HL-60 (cell line): ENCODE measurements at regions not wholly inside any gene's neighbourhood (a gene's known extent, or its start where the extent isn't known, plus 50 kb on each side); places are given as distances from the start of the nearest gene placed in this dataset.
A peak's percentile ranks its signal among the peaks of the same experiment; 100 is the strongest.

Experiments used
- DNase-seq, 2 experiments: peaks; one replicate each; pipeline ENCODE4 v3.0.0-alpha.2; 2010 to 2020; ENCODE audit warnings: low read depth in 1 of 2, low spot score in 1 of 2
- H3K27ac ChIP-seq: fragments of 250-450 bp; sonication (Bioruptor Pico); replicated peaks from 2 replicates; pipeline ENCODE4 v1.5.1; 2020; ENCODE audit warnings: mild to moderate bottlenecking, moderate library complexity
- H3K27me3 ChIP-seq: fragments of 250-450 bp; sonication (Bioruptor Pico); 2 replicates; pipeline ENCODE4 v1.5.1; 2021; ENCODE audit warnings: mild to moderate bottlenecking, moderate library complexity; ENCODE audit not compliant: insufficient read depth, poor library complexity, severe bottlenecking
- H3K4me3 ChIP-seq: replicated peaks from 2 replicates; pipeline ENCODE4 v1.5.1; 2011; ENCODE audit warnings: mild to moderate bottlenecking, control low read depth, low read length; ENCODE audit not compliant: insufficient read depth
- GABPA ChIP-seq: IDR thresholded peaks from 2 replicates; pipeline ENCODE4 v1.6.1; 2012; ENCODE audit warnings: low read depth
- POLR2AphosphoS5 ChIP-seq: IDR thresholded peaks from 2 replicates; pipeline ENCODE4 v1.6.1; 2012; ENCODE audit warnings: low read depth
- SPI1 ChIP-seq: IDR thresholded peaks from 2 replicates; pipeline ENCODE4 v1.6.1; 2012; ENCODE audit warnings: low read depth, mild to moderate bottlenecking, borderline replicate concordance
- TF ChIP-seq, protein P1 (sequence below): IDR thresholded peaks from one replicate; pipeline ENCODE4 v1.5.1; 2011; ENCODE audit warnings: low read length, control low read depth, inconsistent platforms; ENCODE audit not compliant: insufficient read depth
- TF ChIP-seq, protein P2 (sequence below): IDR thresholded peaks from 2 replicates; pipeline ENCODE4 v1.6.1; 2012; ENCODE audit warnings: low read depth; ENCODE audit not compliant: insufficient replicate concordance

DNA sequence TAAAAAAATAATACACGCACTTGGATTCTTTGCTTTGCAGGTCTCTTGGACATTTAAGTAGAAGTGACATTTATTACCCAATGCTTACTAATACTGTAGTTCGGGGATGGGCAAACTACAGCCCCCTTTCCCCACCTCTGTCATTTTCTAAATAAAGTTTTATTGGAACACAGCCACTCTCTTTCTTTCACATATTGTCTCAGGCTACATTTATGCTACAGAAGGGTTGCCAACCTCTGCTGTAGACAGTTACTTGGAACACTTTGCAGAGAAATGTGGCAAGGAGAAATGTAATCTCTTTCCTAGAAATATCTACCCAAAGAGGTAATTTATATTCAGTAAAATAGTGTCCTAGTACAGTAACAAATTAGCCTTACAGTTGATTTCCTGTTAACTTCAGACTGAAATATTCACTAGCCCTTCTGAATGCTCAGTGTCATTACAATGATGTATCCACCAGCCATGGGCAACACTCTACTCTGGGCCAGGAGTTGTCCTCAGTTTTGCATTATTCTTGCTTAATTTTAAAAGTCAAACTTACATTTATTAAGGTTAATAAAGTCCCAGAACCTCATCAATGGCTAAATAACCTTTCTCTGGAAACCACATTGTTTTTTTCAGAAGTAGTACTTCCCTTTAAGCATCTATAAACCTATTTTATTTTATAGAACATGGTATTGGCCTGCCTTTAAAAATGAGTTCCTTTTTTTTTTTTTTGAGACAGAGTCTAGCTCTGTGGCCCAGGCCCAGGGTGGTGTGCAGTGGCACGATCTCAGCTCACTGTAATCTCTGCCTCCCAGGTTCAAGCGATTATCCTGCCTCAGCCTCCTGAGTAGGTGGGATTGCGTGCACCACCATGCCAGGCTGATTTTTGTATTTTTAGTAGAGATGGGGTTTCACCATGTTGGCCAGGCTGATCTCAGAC is 269.6 kb upstream of the AMIGO2 start:
- H3K27me3 ChIP-seq: no peaks in the 10 kb centered on the region
- H3K4me3 ChIP-seq: no peak overlapping the region

GRCh38 chr12:47348206-47348605 is 268.4 kb upstream of the AMIGO2 start:
- no peaks in the 10 kb centered on the region for H3K27me3 ChIP-seq
- H3K27ac ChIP-seq: no peak overlapping the region
- TF ChIP-seq SPI1 (no peak), POLR2AphosphoS5 (no peak), GABPA (no peak)
- TF ChIP-seq, protein P1, sequence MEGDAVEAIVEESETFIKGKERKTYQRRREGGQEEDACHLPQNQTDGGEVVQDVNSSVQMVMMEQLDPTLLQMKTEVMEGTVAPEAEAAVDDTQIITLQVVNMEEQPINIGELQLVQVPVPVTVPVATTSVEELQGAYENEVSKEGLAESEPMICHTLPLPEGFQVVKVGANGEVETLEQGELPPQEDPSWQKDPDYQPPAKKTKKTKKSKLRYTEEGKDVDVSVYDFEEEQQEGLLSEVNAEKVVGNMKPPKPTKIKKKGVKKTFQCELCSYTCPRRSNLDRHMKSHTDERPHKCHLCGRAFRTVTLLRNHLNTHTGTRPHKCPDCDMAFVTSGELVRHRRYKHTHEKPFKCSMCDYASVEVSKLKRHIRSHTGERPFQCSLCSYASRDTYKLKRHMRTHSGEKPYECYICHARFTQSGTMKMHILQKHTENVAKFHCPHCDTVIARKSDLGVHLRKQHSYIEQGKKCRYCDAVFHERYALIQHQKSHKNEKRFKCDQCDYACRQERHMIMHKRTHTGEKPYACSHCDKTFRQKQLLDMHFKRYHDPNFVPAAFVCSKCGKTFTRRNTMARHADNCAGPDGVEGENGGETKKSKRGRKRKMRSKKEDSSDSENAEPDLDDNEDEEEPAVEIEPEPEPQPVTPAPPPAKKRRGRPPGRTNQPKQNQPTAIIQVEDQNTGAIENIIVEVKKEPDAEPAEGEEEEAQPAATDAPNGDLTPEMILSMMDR: no peak
- TF ChIP-seq, protein P2, sequence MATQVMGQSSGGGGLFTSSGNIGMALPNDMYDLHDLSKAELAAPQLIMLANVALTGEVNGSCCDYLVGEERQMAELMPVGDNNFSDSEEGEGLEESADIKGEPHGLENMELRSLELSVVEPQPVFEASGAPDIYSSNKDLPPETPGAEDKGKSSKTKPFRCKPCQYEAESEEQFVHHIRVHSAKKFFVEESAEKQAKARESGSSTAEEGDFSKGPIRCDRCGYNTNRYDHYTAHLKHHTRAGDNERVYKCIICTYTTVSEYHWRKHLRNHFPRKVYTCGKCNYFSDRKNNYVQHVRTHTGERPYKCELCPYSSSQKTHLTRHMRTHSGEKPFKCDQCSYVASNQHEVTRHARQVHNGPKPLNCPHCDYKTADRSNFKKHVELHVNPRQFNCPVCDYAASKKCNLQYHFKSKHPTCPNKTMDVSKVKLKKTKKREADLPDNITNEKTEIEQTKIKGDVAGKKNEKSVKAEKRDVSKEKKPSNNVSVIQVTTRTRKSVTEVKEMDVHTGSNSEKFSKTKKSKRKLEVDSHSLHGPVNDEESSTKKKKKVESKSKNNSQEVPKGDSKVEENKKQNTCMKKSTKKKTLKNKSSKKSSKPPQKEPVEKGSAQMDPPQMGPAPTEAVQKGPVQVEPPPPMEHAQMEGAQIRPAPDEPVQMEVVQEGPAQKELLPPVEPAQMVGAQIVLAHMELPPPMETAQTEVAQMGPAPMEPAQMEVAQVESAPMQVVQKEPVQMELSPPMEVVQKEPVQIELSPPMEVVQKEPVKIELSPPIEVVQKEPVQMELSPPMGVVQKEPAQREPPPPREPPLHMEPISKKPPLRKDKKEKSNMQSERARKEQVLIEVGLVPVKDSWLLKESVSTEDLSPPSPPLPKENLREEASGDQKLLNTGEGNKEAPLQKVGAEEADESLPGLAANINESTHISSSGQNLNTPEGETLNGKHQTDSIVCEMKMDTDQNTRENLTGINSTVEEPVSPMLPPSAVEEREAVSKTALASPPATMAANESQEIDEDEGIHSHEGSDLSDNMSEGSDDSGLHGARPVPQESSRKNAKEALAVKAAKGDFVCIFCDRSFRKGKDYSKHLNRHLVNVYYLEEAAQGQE: no peak
- no peak for DNase-seq
- H3K4me3 ChIP-seq: no peak overlapping the region

More for the DNA sequence above, 269.6 kb upstream of the AMIGO2 start:
- TF ChIP-seq SPI1 (peak; percentile 45; the same call in 1 of the 2 replicates), GABPA (no peak), POLR2AphosphoS5 (no peak)
- TF ChIP-seq, protein P2: no peak
- no peak for DNase-seq
- H3K27ac ChIP-seq: no peak overlapping the region

DNA sequence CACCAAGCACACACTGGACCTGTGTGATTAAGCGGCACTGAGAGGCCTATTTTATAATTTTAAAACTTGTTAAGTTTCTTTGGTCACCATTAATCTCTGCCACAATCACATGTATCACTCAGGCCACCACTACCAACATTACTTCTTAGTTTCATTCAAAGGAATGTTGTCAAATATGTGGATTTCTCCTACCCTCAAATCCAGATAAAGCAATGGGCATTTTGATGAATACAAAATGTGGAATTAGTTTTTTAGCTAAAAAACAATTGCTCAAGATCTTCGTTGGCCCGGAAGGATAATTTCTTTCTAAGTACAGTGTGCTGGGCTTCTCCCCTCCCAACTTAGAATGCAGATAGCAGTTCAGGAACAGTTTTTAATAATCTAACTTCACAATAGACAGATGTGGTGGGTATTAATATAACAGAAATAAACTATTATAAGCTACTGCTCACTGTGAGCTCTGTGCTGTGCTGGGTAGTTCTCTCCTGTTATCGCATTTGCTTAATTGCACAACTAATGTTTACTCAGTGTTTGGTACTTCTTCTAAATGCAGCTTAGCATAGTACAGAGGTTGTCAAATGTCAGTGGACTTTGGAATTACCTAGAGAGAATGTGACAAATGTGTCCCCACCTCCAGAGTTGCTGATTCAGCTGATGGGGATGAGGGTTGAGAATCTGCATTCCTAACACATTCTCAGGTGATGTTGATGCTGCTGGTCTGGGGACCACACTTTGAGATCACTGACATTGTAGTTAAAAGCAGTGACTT is 266.7 kb upstream of the AMIGO2 start:
- H3K27me3 ChIP-seq: no peaks in the 10 kb centered on the region
- H3K4me3 ChIP-seq: no peak overlapping the region
- no peak overlapping the region for H3K27ac ChIP-seq
- DNase-seq: no peak
- TF ChIP-seq GABPA: no peak
- TF ChIP-seq, protein P2: no peak
- TF ChIP-seq POLR2AphosphoS5: no peak
- no peak for TF ChIP-seq SPI1
- TF ChIP-seq, protein P1: no peak
